ENCODE measurements at regions not wholly inside any gene's neighbourhood (a gene's known extent, or its start where the extent isn't known, plus 50 kb on each side); places are given as distances from the start of the nearest gene placed in this dataset.

- peaks cover 0 to 5% (median 0%) of the 10 kb centered on the region in 4 donors for H3K4me1 ChIP-seq
- H3K27ac ChIP-seq = no peak overlapping the region
- DNase-seq (ENCODE audit: low spot score in 2 of 2) = no peak
- H3K36me3 ChIP-seq = no peaks in the 10 kb centered on the region
- peaks cover 0 to under 1% of the 10 kb centered on the region in 2 donors for H3K27me3 ChIP-seq
- H3K9me3 ChIP-seq = peaks cover 0 to 20% (median 2%) of the 10 kb centered on the region in 4 donors
- WGBS, 2 donors = 87 to 89% methylated on average over 9 of the region's 9 CpGs
- no peak overlapping the region for H3K4me3 ChIP-seq
- TF ChIP-seq EP300 (IDR thresholded peaks at IDR 0.05) (no peak), POLR2A (IDR thresholded peaks at IDR 0.05) (no peak)
- TF ChIP-seq, protein P1, sequence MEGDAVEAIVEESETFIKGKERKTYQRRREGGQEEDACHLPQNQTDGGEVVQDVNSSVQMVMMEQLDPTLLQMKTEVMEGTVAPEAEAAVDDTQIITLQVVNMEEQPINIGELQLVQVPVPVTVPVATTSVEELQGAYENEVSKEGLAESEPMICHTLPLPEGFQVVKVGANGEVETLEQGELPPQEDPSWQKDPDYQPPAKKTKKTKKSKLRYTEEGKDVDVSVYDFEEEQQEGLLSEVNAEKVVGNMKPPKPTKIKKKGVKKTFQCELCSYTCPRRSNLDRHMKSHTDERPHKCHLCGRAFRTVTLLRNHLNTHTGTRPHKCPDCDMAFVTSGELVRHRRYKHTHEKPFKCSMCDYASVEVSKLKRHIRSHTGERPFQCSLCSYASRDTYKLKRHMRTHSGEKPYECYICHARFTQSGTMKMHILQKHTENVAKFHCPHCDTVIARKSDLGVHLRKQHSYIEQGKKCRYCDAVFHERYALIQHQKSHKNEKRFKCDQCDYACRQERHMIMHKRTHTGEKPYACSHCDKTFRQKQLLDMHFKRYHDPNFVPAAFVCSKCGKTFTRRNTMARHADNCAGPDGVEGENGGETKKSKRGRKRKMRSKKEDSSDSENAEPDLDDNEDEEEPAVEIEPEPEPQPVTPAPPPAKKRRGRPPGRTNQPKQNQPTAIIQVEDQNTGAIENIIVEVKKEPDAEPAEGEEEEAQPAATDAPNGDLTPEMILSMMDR (IDR thresholded peaks at IDR 0.05) = no peak
Observed at GRCh38 chr2:239890206-239890746, 134.9 kb downstream of the NDUFA10 start.

GRCh38 chr2:239889641-239890121 is 135.5 kb downstream of the NDUFA10 start:
- TF ChIP-seq, protein P1 (IDR thresholded peaks at IDR 0.05) = no peak
- TF ChIP-seq EP300 (IDR thresholded peaks at IDR 0.05) = no peak
- no peak for TF ChIP-seq POLR2A (IDR thresholded peaks at IDR 0.05)
- Histone ChIP-seq H3K27me3 (no peaks in the 10 kb centered on the region), H3K36me3 (no peaks in the 10 kb centered on the region), H3K9me3 (peaks cover 0 to 26% (median 4%) of the 10 kb centered on the region in 4 donors), H3K4me3 (no peak overlapping the region), H3K4me1 (peaks cover 0 to 5% (median 0%) of the 10 kb centered on the region in 4 donors), H3K27ac (no peak overlapping the region)
- WGBS, 2 donors = 59 to 60% methylated on average over 9 of the region's 9 CpGs
- peak in 1 of 2 donors; percentile 13 for DNase-seq (ENCODE audit: low spot score in 2 of 2)

DNA sequence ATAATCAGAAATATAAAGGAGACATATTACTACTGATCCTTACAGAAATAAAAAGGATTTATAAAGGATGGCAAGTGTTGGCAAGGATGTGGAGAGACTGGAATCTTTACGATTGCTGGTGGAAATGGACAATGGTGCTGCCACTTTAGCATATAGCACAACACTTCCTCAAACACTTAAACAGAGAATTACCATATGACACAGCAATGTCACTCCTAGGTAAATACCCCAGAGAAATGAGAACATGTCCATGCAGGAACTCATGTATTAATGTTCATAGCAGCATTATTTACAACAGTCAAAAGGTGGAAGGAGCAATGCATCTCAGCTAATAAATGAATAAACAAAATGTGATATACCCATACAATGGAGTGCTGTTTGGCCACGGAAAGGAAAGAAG is 137.5 kb downstream of the NDUFA10 start:
- TF ChIP-seq, protein P1 (IDR thresholded peaks at IDR 0.05) = no peak
- TF ChIP-seq POLR2A (IDR thresholded peaks at IDR 0.05) (no peak), EP300 (IDR thresholded peaks at IDR 0.05) (no peak)
- no peak for DNase-seq (ENCODE audit: low spot score in 2 of 2)
- Histone ChIP-seq H3K36me3 (no peaks in the 10 kb centered on the region), H3K4me1 (peaks cover 0 to 5% (median 0%) of the 10 kb centered on the region in 4 donors), H3K27me3 (no peaks in the 10 kb centered on the region), H3K27ac (no peak overlapping the region), H3K9me3 (peaks cover 0 to 42% (median 7%) of the 10 kb centered on the region in 4 donors), H3K4me3 (no peak overlapping the region)
- 63 to 65% methylated on average over 2 of the region's 2 CpGs for WGBS, 2 donors

- TF ChIP-seq EP300 (IDR thresholded peaks at IDR 0.05) (no peak), POLR2A (IDR thresholded peaks at IDR 0.05) (no peak)
- TF ChIP-seq, protein P1 (IDR thresholded peaks at IDR 0.05) = no peak
- DNase-seq (ENCODE audit: low spot score in 2 of 2) = no peak
- no peak overlapping the region for H3K4me3 ChIP-seq
Observed at GRCh38 chr2:239886781-239887180, 138.4 kb downstream of the NDUFA10 start.

GRCh38 chr2:239884875-239885274 is 140.3 kb downstream of the NDUFA10 start:
- TF ChIP-seq POLR2A (IDR thresholded peaks at IDR 0.05) = no peak
- no peak for TF ChIP-seq EP300 (IDR thresholded peaks at IDR 0.05)
- TF ChIP-seq, protein P1 (IDR thresholded peaks at IDR 0.05) = no peak
- Histone ChIP-seq H3K27ac (no peak overlapping the region), H3K36me3 (no peaks in the 10 kb centered on the region), H3K27me3 (no peaks in the 10 kb centered on the region), H3K4me3 (no peak overlapping the region), H3K4me1 (peaks cover 0 to 19% (median 0%) of the 10 kb centered on the region in 4 donors), H3K9me3 (peaks cover 0 to 42% (median 7%) of the 10 kb centered on the region in 4 donors)
- DNase-seq (ENCODE audit: low spot score in 2 of 2) = no peak
- 99% methylated on average over 2 of the region's 2 CpGs for WGBS, 2 donors

More at GRCh38 chr2:239886781-239887180, 138.4 kb downstream of the NDUFA10 start:
- no peaks in the 10 kb centered on the region for H3K27me3 ChIP-seq
- H3K4me1 ChIP-seq = peaks cover 0 to 13% (median 0%) of the 10 kb centered on the region in 4 donors
- H3K9me3 ChIP-seq = peaks cover 0 to 42% (median 7%) of the 10 kb centered on the region in 4 donors
- no peaks in the 10 kb centered on the region for H3K36me3 ChIP-seq
- H3K27ac ChIP-seq = no peak overlapping the region

Measured in tibial nerve (tissue), 4 donors.